WERI-Rb-1 (cell line): ENCODE measurements at regions not wholly inside any gene's neighbourhood (a gene's known extent, or its start where the extent isn't known, plus 50 kb on each side); places are given as distances from the start of the nearest gene placed in this dataset.

ENCODE experiments used
- DNase-seq: peaks from one replicate; pipeline ENCODE4 v3.0.0-alpha.2; 2020
- H3K27ac ChIP-seq: fragments of 250-450 bp; sonication (Bioruptor Pico); 2 replicates; pipeline ENCODE4 v1.5.1; 2020; ENCODE audit warnings: mild to moderate bottlenecking, moderate library complexity
- H3K27me3 ChIP-seq: fragments of 250-450 bp; sonication (Bioruptor Pico); 2 replicates; pipeline ENCODE4 v1.5.1; 2021; ENCODE audit warnings: mild to moderate bottlenecking, low read depth, moderate library complexity; ENCODE audit not compliant: insufficient read depth, severe bottlenecking
- H3K36me3 ChIP-seq: fragments of 250-450 bp; sonication (Bioruptor Pico); 2 replicates; pipeline ENCODE4 v1.5.1; 2020; ENCODE audit warnings: mild to moderate bottlenecking, moderate library complexity
- H3K4me3 ChIP-seq: 2 replicates; pipeline ENCODE4 v1.5.1; 2011; ENCODE audit warnings: low read depth, mild to moderate bottlenecking, control low read depth, low read length
- H3K9me3 ChIP-seq: fragments of 250-450 bp; sonication (Bioruptor Pico); 2 replicates; pipeline ENCODE4 v1.5.1; 2021; ENCODE audit warnings: mild to moderate bottlenecking, moderate library complexity; ENCODE audit not compliant: severe bottlenecking
- CTCF ChIP-seq: IDR thresholded peaks from 2 replicates; pipeline ENCODE4 v1.5.1; 2011; ENCODE audit warnings: low read depth, mild to moderate bottlenecking, control low read depth, inconsistent platforms, low read length

GRCh38 chr9:109681301-109681700 is 98.7 kb upstream of the PALM2AKAP2 start:
- no peak overlapping the region for H3K4me3 ChIP-seq
- no peaks in the 10 kb centered on the region for H3K9me3 ChIP-seq
- DNase-seq = no peak
- peaks cover 93% of the 10 kb centered on the region for H3K27me3 ChIP-seq
- no peak overlapping the region for H3K27ac ChIP-seq
- H3K36me3 ChIP-seq = no peaks in the 10 kb centered on the region
- no peak for TF ChIP-seq CTCF

GRCh38 chr9:109682227-109682626 is 97.8 kb upstream of the PALM2AKAP2 start:
- no peaks in the 10 kb centered on the region for H3K36me3 ChIP-seq
- no peak for TF ChIP-seq CTCF
- peaks cover 2% of the 10 kb centered on the region for H3K9me3 ChIP-seq
- no peak for DNase-seq
- H3K4me3 ChIP-seq = no peak overlapping the region
- no peak overlapping the region for H3K27ac ChIP-seq
- H3K27me3 ChIP-seq = peaks cover 88% of the 10 kb centered on the region

GRCh38 chr9:109683521-109683920 is 96.5 kb upstream of the PALM2AKAP2 start:
- Histone ChIP-seq H3K9me3 (peaks cover 2% of the 10 kb centered on the region), H3K27ac (no peak overlapping the region), H3K4me3 (no peak overlapping the region), H3K27me3 (peaks cover 88% of the 10 kb centered on the region), H3K36me3 (no peaks in the 10 kb centered on the region)
- no peak for TF ChIP-seq CTCF
- no peak for DNase-seq

- no peak overlapping the region for H3K4me3 ChIP-seq
- DNase-seq = no peak
- no peak overlapping the region for H3K27ac ChIP-seq
- peaks cover 2% of the 10 kb centered on the region for H3K9me3 ChIP-seq
- H3K36me3 ChIP-seq = no peaks in the 10 kb centered on the region
- no peak for TF ChIP-seq CTCF
- H3K27me3 ChIP-seq = peaks cover 85% of the 10 kb centered on the region
Measured at GRCh38 chr9:109689701-109690100, 90.3 kb upstream of the PALM2AKAP2 start.

GRCh38 chr9:109699019-109699418 is 81.0 kb upstream of the PALM2AKAP2 start:
- Histone ChIP-seq H3K27me3 (peaks cover 62% of the 10 kb centered on the region), H3K36me3 (no peaks in the 10 kb centered on the region), H3K9me3 (peaks cover 3% of the 10 kb centered on the region), H3K27ac (no peak overlapping the region), H3K4me3 (no peak overlapping the region)
- TF ChIP-seq CTCF = no peak
- DNase-seq = no peak

GRCh38 chr9:109704546-109704945 is 75.5 kb upstream of the PALM2AKAP2 start:
- DNase-seq = no peak
- no peak overlapping the region for H3K4me3 ChIP-seq
- H3K36me3 ChIP-seq = no peaks in the 10 kb centered on the region
- H3K27ac ChIP-seq = no peak overlapping the region
- no peak for TF ChIP-seq CTCF
- peaks cover 3% of the 10 kb centered on the region for H3K9me3 ChIP-seq
- H3K27me3 ChIP-seq = peaks cover 69% of the 10 kb centered on the region
